ENCODE measurements at regions not wholly inside any gene's neighbourhood (a gene's known extent, or its start where the extent isn't known, plus 50 kb on each side); places are given as distances from the start of the nearest gene placed in this dataset.

DNA sequence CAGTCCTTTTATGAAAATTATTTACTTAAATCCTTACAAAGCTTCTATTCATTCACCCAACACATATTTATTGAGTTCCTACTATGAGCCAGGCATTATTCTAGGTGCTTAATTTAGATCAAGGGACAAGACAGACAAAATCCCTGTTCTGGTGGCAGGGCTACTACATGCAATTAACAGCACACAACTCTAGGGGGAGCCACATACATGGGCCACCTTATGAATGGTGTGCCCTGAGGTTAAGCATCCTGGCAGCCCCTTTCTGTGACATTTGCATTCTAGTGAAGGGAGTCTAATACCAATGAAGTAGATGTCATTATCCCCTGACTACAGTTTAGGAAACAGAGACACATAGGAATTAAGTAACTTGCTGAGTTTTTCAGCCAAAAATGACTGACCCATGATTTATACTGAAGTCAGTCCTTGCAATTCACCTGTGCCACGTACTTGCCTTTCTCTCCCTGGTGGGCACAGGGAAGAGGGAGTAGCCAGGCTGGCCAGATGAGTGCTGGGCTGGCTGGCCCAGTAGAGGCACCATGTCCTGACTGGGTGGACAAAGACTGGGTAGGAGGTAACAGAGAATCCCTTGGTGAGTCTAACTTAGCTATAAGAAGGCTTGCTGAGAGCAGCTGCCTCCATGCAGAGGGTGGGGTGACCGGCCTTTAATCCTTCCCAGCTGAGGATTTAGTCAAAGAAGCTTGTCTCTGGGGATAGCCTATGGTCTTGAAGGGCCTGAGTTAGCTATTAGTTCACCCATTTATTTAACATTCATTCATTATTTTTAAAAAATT lies 52.0 kb upstream of the ELF5 start:
- TF ChIP-seq, protein P1, sequence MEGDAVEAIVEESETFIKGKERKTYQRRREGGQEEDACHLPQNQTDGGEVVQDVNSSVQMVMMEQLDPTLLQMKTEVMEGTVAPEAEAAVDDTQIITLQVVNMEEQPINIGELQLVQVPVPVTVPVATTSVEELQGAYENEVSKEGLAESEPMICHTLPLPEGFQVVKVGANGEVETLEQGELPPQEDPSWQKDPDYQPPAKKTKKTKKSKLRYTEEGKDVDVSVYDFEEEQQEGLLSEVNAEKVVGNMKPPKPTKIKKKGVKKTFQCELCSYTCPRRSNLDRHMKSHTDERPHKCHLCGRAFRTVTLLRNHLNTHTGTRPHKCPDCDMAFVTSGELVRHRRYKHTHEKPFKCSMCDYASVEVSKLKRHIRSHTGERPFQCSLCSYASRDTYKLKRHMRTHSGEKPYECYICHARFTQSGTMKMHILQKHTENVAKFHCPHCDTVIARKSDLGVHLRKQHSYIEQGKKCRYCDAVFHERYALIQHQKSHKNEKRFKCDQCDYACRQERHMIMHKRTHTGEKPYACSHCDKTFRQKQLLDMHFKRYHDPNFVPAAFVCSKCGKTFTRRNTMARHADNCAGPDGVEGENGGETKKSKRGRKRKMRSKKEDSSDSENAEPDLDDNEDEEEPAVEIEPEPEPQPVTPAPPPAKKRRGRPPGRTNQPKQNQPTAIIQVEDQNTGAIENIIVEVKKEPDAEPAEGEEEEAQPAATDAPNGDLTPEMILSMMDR (IDR thresholded peaks at IDR 0.05; ENCODE audit: low read depth, low read length, missing input control): peak; percentile 30
- TF ChIP-seq YY1 (IDR thresholded peaks at IDR 0.05) (no peak), RAD21 (IDR thresholded peaks at IDR 0.05) (peak; percentile 7 to 47), HNF4A (conservative IDR thresholded peaks at IDR 0.05) (no peak), GABPA (IDR thresholded peaks at IDR 0.05 in 1 of 2, conservative IDR thresholded peaks at IDR 0.05 in 1 of 2) (no peak), EGR1 (IDR thresholded peaks at IDR 0.05; ENCODE audit: low read depth in 2 of 2) (no peak), TAF1 (conservative IDR thresholded peaks at IDR 0.05) (no peak), FOXA1 (IDR thresholded peaks at IDR 0.05) (no peak), NR2F2 (IDR thresholded peaks at IDR 0.05) (no peak)
- TF ChIP-seq, protein P2, sequence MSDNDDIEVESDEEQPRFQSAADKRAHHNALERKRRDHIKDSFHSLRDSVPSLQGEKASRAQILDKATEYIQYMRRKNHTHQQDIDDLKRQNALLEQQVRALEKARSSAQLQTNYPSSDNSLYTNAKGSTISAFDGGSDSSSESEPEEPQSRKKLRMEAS (IDR thresholded peaks at IDR 0.05): no peak
